ENCODE measurements at regions not wholly inside any gene's neighbourhood (a gene's known extent, or its start where the extent isn't known, plus 50 kb on each side); places are given as distances from the start of the nearest gene placed in this dataset.

GRCh38 chr21:43294194-43294902 is 125.5 kb downstream of the CRYAA start:
- H3K36me3 ChIP-seq, result no peaks in the 10 kb centered on the region
- peaks cover 0 to 5% of the 10 kb centered on the region in 2 donors for H3K9me3 ChIP-seq
- intact Hi-C loops (cut with DNase I), result no loop called here
- no peak overlapping the region for H3K27ac ChIP-seq
- no peaks in the 10 kb centered on the region for H3K4me1 ChIP-seq
- no peaks in the 10 kb centered on the region for H3K27me3 ChIP-seq
- DNase-seq (ENCODE audit: low spot score in 2 of 2), result no peak
- no peak overlapping the region for H3K4me3 ChIP-seq
- TF ChIP-seq CTCF (IDR thresholded peaks at IDR 0.05), result no peak

GRCh38 chr21:43292866-43293142 is 124.0 kb downstream of the CRYAA start:
- no peak for DNase-seq (ENCODE audit: low spot score in 2 of 2)
- Histone ChIP-seq H3K27me3 (no peaks in the 10 kb centered on the region), H3K36me3 (no peaks in the 10 kb centered on the region), H3K4me3 (no peak overlapping the region), H3K9me3 (peaks cover 0 to 5% of the 10 kb centered on the region in 2 donors), H3K27ac (no peak overlapping the region), H3K4me1 (no peaks in the 10 kb centered on the region)
- no peak for TF ChIP-seq CTCF (IDR thresholded peaks at IDR 0.05)
- intact Hi-C loops (cut with DNase I), result no loop called here

GRCh38 chr21:43292041-43292865 is 123.4 kb downstream of the CRYAA start:
- Histone ChIP-seq H3K36me3 (no peaks in the 10 kb centered on the region), H3K27me3 (no peaks in the 10 kb centered on the region), H3K4me3 (no peak overlapping the region), H3K27ac (no peak overlapping the region), H3K4me1 (no peaks in the 10 kb centered on the region), H3K9me3 (peaks cover 0 to 5% of the 10 kb centered on the region in 2 donors)
- intact Hi-C loops (cut with DNase I), result no loop called here
- DNase-seq (ENCODE audit: low spot score in 2 of 2), result no peak
- TF ChIP-seq CTCF (IDR thresholded peaks at IDR 0.05), result no peak

- Histone ChIP-seq H3K36me3 (no peaks in the 10 kb centered on the region), H3K4me1 (no peaks in the 10 kb centered on the region), H3K27me3 (no peaks in the 10 kb centered on the region), H3K4me3 (no peak overlapping the region), H3K27ac (no peak overlapping the region), H3K9me3 (peaks cover 0 to 5% of the 10 kb centered on the region in 2 donors)
- no peak for TF ChIP-seq CTCF (IDR thresholded peaks at IDR 0.05)
- intact Hi-C loops (cut with DNase I), result no loop called here
- no peak for DNase-seq (ENCODE audit: low spot score in 2 of 2)
Measured at GRCh38 chr21:43291347-43291950, 122.6 kb downstream of the CRYAA start.

GRCh38 chr21:43290421-43291346 is 121.9 kb downstream of the CRYAA start:
- Histone ChIP-seq H3K4me3 (no peak overlapping the region), H3K36me3 (no peaks in the 10 kb centered on the region), H3K4me1 (no peaks in the 10 kb centered on the region), H3K9me3 (peaks cover 0 to 5% of the 10 kb centered on the region in 2 donors), H3K27ac (no peak overlapping the region), H3K27me3 (no peaks in the 10 kb centered on the region)
- no peak for DNase-seq (ENCODE audit: low spot score in 2 of 2)
- TF ChIP-seq CTCF (IDR thresholded peaks at IDR 0.05), result no peak
- intact Hi-C loops (cut with DNase I), result no loop called here

Measured in ascending aorta (tissue), 2 donors.